ENCODE measurements at regions not wholly inside any gene's neighbourhood (a gene's known extent, or its start where the extent isn't known, plus 50 kb on each side); places are given as distances from the start of the nearest gene placed in this dataset.

- no peak for TF ChIP-seq POLR2A (IDR thresholded peaks at IDR 0.05; ENCODE audit: low read length)
- TF ChIP-seq GATA1 (IDR thresholded peaks at IDR 0.05; ENCODE audit: low read depth, low read length): no peak
Measured at GRCh38 chr6:132062626-132063025, 111.5 kb upstream of the CCN2 start.

Measured in erythroblast (primary cell).